ENCODE measurements at regions not wholly inside any gene's neighbourhood (a gene's known extent, or its start where the extent isn't known, plus 50 kb on each side); places are given as distances from the start of the nearest gene placed in this dataset.

DNA sequence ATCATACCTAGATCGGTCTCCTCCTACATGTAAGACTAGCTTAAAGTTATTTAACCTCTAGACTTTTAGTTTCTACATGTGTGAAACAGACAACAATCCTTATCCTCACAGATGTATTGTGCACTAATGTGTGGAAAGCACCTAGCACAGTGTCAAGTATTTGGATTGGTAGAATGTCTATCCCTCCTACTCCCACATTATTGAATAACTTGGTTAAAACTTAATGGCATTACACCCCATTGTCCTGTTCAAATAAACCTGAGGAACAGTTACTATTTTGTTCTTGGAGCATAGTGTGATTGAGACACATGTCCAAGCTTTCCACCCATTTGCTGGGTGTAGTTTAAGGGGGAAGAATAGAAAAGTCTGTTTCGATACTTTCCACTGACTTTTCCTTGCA is 208.8 kb upstream of the JUN start:
- Histone ChIP-seq H3K36me3 (ENCODE audit: control insufficient read depth, insufficient read depth, low read length) (no peaks in the 10 kb centered on the region), H3K9ac (ENCODE audit: low read length) (no peak overlapping the region), H3K27me3 (ENCODE audit: control insufficient read depth, insufficient read depth, low read length) (no peaks in the 10 kb centered on the region), H3K4me1 (ENCODE audit: control insufficient read depth, insufficient read depth, low read length) (no peaks in the 10 kb centered on the region), H3K4me3 (ENCODE audit: low read length) (no peak overlapping the region), H3K9me3 (ENCODE audit: control insufficient read depth, low read length) (no peaks in the 10 kb centered on the region)

DNA sequence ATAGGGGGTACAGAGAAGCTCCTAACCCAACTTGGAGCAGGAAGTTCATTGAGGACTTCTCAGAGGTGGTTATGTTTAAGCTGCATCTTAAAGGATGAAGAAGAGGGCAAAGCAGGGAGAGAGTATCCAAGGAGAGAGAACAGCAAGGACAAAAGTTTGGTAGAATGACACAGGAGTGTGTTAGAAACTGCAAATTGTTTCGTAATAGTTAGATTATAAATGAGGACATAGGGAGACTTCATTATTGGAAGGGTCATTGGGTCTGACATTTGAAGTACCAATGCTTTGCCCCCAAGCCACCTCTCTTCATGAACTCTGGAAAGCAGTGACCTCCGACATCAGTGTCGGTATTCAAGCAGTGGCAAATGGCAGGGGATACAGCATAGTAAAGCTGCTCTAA is 209.6 kb upstream of the JUN start:
- H3K9me3 ChIP-seq (ENCODE audit: control insufficient read depth, low read length): no peaks in the 10 kb centered on the region
- H3K4me3 ChIP-seq (ENCODE audit: low read length): no peak overlapping the region
- no peaks in the 10 kb centered on the region for H3K4me1 ChIP-seq (ENCODE audit: control insufficient read depth, insufficient read depth, low read length)
- no peak overlapping the region for H3K9ac ChIP-seq (ENCODE audit: low read length)
- no peaks in the 10 kb centered on the region for H3K27me3 ChIP-seq (ENCODE audit: control insufficient read depth, insufficient read depth, low read length)
- no peaks in the 10 kb centered on the region for H3K36me3 ChIP-seq (ENCODE audit: control insufficient read depth, insufficient read depth, low read length)

DNA sequence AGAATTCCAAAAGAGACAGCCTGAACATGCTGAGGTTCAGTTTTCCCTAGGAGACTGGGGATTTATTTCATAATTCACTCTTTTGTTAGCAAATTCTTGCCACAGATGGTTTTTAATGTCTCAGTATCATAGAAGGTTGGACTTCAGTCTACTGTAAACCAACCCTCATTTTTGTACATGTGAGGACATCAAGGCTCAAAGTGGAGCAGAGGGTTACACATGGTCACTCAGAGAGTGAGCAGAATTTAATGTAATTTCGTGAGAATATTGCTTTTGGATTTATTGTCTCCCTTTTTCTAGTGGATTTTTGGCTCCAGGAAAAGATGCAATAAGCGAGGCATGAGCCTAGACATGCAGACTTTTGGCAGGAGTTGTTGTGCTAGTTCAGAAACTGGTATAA is 210.8 kb upstream of the JUN start:
- Histone ChIP-seq H3K27me3 (ENCODE audit: control insufficient read depth, insufficient read depth, low read length) (no peaks in the 10 kb centered on the region), H3K9me3 (ENCODE audit: control insufficient read depth, low read length) (no peaks in the 10 kb centered on the region), H3K4me1 (ENCODE audit: control insufficient read depth, insufficient read depth, low read length) (no peaks in the 10 kb centered on the region), H3K4me3 (ENCODE audit: low read length) (no peak overlapping the region), H3K9ac (ENCODE audit: low read length) (no peak overlapping the region), H3K36me3 (ENCODE audit: control insufficient read depth, insufficient read depth, low read length) (no peaks in the 10 kb centered on the region)

GRCh38 chr1:58996341-58997059 is 212.7 kb upstream of the JUN start:
- H3K9me3 ChIP-seq (ENCODE audit: control insufficient read depth, low read length): no peaks in the 10 kb centered on the region
- no peaks in the 10 kb centered on the region for H3K27me3 ChIP-seq (ENCODE audit: control insufficient read depth, insufficient read depth, low read length)
- no peaks in the 10 kb centered on the region for H3K36me3 ChIP-seq (ENCODE audit: control insufficient read depth, insufficient read depth, low read length)
- no peaks in the 10 kb centered on the region for H3K4me1 ChIP-seq (ENCODE audit: control insufficient read depth, insufficient read depth, low read length)
- H3K9ac ChIP-seq (ENCODE audit: low read length): no peak overlapping the region
- no peak overlapping the region for H3K4me3 ChIP-seq (ENCODE audit: low read length)

DNA sequence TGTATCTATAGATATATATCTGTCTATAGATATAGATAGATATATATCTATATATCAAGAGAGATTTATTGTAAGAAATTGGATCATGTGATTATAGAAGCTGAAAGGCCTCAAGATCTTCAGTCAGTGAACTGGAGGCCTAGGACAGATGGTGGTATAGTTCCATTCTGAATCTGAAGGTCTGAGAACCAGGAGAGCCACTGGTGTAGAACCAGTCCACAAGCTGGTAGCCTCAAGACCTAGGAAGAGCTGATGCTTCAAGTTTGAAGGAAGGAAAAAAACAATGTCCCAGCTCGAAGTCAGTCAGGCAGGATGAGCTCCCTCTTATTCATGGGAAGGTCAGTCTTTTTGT is 213.2 kb upstream of the JUN start:
- H3K4me3 ChIP-seq (ENCODE audit: low read length): no peak overlapping the region
- no peak overlapping the region for H3K9ac ChIP-seq (ENCODE audit: low read length)
- H3K36me3 ChIP-seq (ENCODE audit: control insufficient read depth, insufficient read depth, low read length): no peaks in the 10 kb centered on the region
- H3K4me1 ChIP-seq (ENCODE audit: control insufficient read depth, insufficient read depth, low read length): no peaks in the 10 kb centered on the region
- H3K9me3 ChIP-seq (ENCODE audit: control insufficient read depth, low read length): no peaks in the 10 kb centered on the region
- no peaks in the 10 kb centered on the region for H3K27me3 ChIP-seq (ENCODE audit: control insufficient read depth, insufficient read depth, low read length)

- Histone ChIP-seq H3K9me3 (ENCODE audit: control insufficient read depth, low read length) (no peaks in the 10 kb centered on the region), H3K4me1 (ENCODE audit: control insufficient read depth, insufficient read depth, low read length) (no peaks in the 10 kb centered on the region), H3K9ac (ENCODE audit: low read length) (no peak overlapping the region), H3K36me3 (ENCODE audit: control insufficient read depth, insufficient read depth, low read length) (no peaks in the 10 kb centered on the region), H3K4me3 (ENCODE audit: low read length) (no peak overlapping the region), H3K27me3 (ENCODE audit: control insufficient read depth, insufficient read depth, low read length) (no peaks in the 10 kb centered on the region)
These were observed 213.8 kb upstream of the JUN start for GRCh38 chr1:58997637-58998036.

DNA sequence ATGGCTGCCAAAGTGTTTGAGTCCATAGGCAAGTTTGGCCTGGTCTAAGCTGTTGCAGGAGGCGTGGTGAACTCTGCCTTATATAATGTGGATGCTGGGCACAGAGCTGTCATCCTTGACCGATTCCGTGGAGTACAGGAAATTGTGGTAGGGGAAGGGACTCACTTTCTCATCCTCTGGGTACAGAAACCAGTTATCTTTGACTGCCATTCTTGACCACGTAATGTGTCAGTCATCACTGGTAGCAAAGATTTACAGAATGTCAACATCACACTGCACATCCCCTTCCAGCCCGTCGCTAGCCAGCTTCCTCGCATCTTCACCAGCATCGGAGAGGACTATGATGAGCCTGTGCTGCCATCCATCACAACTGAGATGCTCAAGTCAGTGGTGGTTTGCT is 215.8 kb upstream of the JUN start:
- H3K9me3 ChIP-seq (ENCODE audit: control insufficient read depth, low read length): no peaks in the 10 kb centered on the region
- H3K4me1 ChIP-seq (ENCODE audit: control insufficient read depth, insufficient read depth, low read length): no peaks in the 10 kb centered on the region
- H3K9ac ChIP-seq (ENCODE audit: low read length): no peak overlapping the region
- no peaks in the 10 kb centered on the region for H3K27me3 ChIP-seq (ENCODE audit: control insufficient read depth, insufficient read depth, low read length)
- no peaks in the 10 kb centered on the region for H3K36me3 ChIP-seq (ENCODE audit: control insufficient read depth, insufficient read depth, low read length)
- H3K4me3 ChIP-seq (ENCODE audit: low read length): no peak overlapping the region

- Histone ChIP-seq H3K4me1 (ENCODE audit: control insufficient read depth, insufficient read depth, low read length) (peaks cover 15% of the 10 kb centered on the region), H3K9me3 (ENCODE audit: control insufficient read depth, low read length) (no peaks in the 10 kb centered on the region), H3K27me3 (ENCODE audit: control insufficient read depth, insufficient read depth, low read length) (no peaks in the 10 kb centered on the region), H3K4me3 (ENCODE audit: low read length) (no peak overlapping the region), H3K9ac (ENCODE audit: low read length) (no peak overlapping the region), H3K36me3 (ENCODE audit: control insufficient read depth, insufficient read depth, low read length) (no peaks in the 10 kb centered on the region)
These were observed 220.9 kb upstream of the JUN start for GRCh38 chr1:59004755-59005154.

- H3K9me3 ChIP-seq (ENCODE audit: control insufficient read depth, low read length): no peaks in the 10 kb centered on the region
- peaks cover 15% of the 10 kb centered on the region for H3K4me1 ChIP-seq (ENCODE audit: control insufficient read depth, insufficient read depth, low read length)
- H3K36me3 ChIP-seq (ENCODE audit: control insufficient read depth, insufficient read depth, low read length): no peaks in the 10 kb centered on the region
- H3K27me3 ChIP-seq (ENCODE audit: control insufficient read depth, insufficient read depth, low read length): no peaks in the 10 kb centered on the region
- no peak overlapping the region for H3K9ac ChIP-seq (ENCODE audit: low read length)
- H3K4me3 ChIP-seq (ENCODE audit: low read length): no peak overlapping the region
These were observed 221.8 kb upstream of the JUN start for GRCh38 chr1:59005491-59006288.

DNA sequence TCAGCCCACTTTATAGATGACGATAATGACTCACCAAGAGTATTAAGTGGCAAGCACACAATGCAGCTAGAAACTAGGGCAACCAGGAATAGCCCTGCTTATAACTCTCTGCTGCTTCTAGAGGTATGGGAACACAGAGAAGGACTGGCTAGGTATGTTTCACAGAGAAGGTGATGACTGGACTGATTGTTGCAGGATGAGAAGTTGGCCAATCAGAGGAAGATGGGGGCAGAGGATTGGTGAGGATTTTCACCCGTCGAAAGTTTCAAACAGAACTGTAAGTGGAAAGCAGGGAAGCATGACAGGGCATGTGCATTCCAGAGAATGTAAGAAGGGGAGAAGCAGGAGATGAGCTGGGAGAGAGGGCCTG is 222.4 kb upstream of the JUN start:
- no peaks in the 10 kb centered on the region for H3K36me3 ChIP-seq (ENCODE audit: control insufficient read depth, insufficient read depth, low read length)
- H3K9me3 ChIP-seq (ENCODE audit: control insufficient read depth, low read length): no peaks in the 10 kb centered on the region
- H3K27me3 ChIP-seq (ENCODE audit: control insufficient read depth, insufficient read depth, low read length): no peaks in the 10 kb centered on the region
- H3K9ac ChIP-seq (ENCODE audit: low read length): no peak overlapping the region
- H3K4me3 ChIP-seq (ENCODE audit: low read length): no peak overlapping the region
- H3K4me1 ChIP-seq (ENCODE audit: control insufficient read depth, insufficient read depth, low read length): peaks cover 15% of the 10 kb centered on the region

DNA sequence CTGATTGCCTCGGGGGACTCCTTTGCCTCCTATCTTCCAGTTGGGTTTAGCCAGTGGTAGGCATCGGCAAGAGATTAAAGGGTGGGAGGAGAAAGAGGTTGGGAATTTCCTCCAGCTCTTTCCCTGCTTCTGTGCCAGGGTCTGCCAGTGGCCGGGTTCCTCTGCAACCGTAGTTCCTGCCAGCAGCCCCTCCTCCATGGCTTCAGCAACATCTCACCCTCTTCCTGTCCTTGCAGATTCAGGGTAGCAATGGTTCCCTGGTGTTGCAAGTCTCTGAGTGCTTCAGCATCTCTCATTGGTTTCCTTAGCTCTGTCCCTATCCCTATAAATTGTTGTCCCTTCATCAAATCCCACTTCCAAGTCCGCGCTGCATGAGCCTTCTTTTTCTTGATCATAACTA is 223.1 kb upstream of the JUN start:
- H3K4me1 ChIP-seq (ENCODE audit: control insufficient read depth, insufficient read depth, low read length): peaks cover 15% of the 10 kb centered on the region
- no peaks in the 10 kb centered on the region for H3K27me3 ChIP-seq (ENCODE audit: control insufficient read depth, insufficient read depth, low read length)
- no peaks in the 10 kb centered on the region for H3K36me3 ChIP-seq (ENCODE audit: control insufficient read depth, insufficient read depth, low read length)

GRCh38 chr1:59007429-59007819 is 223.6 kb upstream of the JUN start:
- Histone ChIP-seq H3K36me3 (ENCODE audit: control insufficient read depth, insufficient read depth, low read length) (no peaks in the 10 kb centered on the region), H3K9ac (ENCODE audit: low read length) (no peak overlapping the region), H3K27me3 (ENCODE audit: control insufficient read depth, insufficient read depth, low read length) (no peaks in the 10 kb centered on the region), H3K4me1 (ENCODE audit: control insufficient read depth, insufficient read depth, low read length) (peaks cover 15% of the 10 kb centered on the region), H3K9me3 (ENCODE audit: control insufficient read depth, low read length) (no peaks in the 10 kb centered on the region), H3K4me3 (ENCODE audit: low read length) (no peak overlapping the region)

More for the DNA sequence above, 223.1 kb upstream of the JUN start:
- Histone ChIP-seq H3K9ac (ENCODE audit: low read length) (no peak overlapping the region), H3K9me3 (ENCODE audit: control insufficient read depth, low read length) (no peaks in the 10 kb centered on the region), H3K4me3 (ENCODE audit: low read length) (no peak overlapping the region)
